Activated B cell treated with CpG ODN at 0.5 μM for 24 hours (primary cell): ENCODE measurements at regions not wholly inside any gene's neighbourhood (a gene's known extent, or its start where the extent isn't known, plus 50 kb on each side); places are given as distances from the start of the nearest gene placed in this dataset.
"Not testable (repeated sequence)": the region's sequence is repeated elsewhere in the genome, so short reads cannot be mapped to it uniquely, and the experiment has no call there.

Experiments used
- ATAC-seq: fragments of 200-7000 bp; cut with Tn5 transposase; one replicate; pipeline ENCODE4 v1.10.0; 2021; ENCODE audit warnings: low read depth, mild to moderate bottlenecking, moderate library complexity
- CTCF ChIA-PET: fragments of 350-600 bp; sonication (Branson Sonifier 250); formaldehyde crosslinking; loops from one replicate; lab custom pipeline; 2021; ENCODE audit warnings: antibody characterized with exemption; lab: Charles Lee
- POLR2A ChIA-PET: fragments of 350-600 bp; sonication (Branson Sonifier 250); formaldehyde crosslinking; loops from one replicate; lab custom pipeline; 2021; ENCODE audit warnings: antibody characterized with exemption; lab: Charles Lee
- DNase-seq: peaks from one replicate; pipeline ENCODE4 v3.0.0; 2022
- H3K27ac Mint-ChIP-seq: one replicate; pipeline ENCODE4 v1.8.0; 2020; ENCODE audit warnings: mixed read lengths
- H3K27me3 Mint-ChIP-seq: one replicate; pipeline ENCODE4 v1.8.0; 2021; ENCODE audit warnings: mixed read lengths
- H3K36me3 Mint-ChIP-seq: one replicate; pipeline ENCODE4 v1.8.0; 2021; ENCODE audit warnings: low read depth, mixed read lengths
- H3K4me1 Mint-ChIP-seq: one replicate; pipeline ENCODE4 v1.8.0; 2021; ENCODE audit warnings: mixed read lengths
- H3K4me3 Mint-ChIP-seq: one replicate; pipeline ENCODE4 v1.8.0; 2020; ENCODE audit warnings: mild to moderate bottlenecking, mixed read lengths
- H3K9me3 Mint-ChIP-seq: one replicate; pipeline ENCODE4 v1.8.0; 2020; ENCODE audit warnings: mixed read lengths
- CTCF ChIP-seq: fragments of 200-600 bp; IDR thresholded peaks from one replicate; pipeline ENCODE4 v1.8.0; 2022; ENCODE audit warnings: antibody characterized with exemption, mild to moderate bottlenecking
- intact Hi-C: fragments of 100-400 bp; cut with micrococcal nuclease; formaldehyde crosslinking; loops from one replicate; pipeline ENCODE4 v1.15.1; 2024

DNA sequence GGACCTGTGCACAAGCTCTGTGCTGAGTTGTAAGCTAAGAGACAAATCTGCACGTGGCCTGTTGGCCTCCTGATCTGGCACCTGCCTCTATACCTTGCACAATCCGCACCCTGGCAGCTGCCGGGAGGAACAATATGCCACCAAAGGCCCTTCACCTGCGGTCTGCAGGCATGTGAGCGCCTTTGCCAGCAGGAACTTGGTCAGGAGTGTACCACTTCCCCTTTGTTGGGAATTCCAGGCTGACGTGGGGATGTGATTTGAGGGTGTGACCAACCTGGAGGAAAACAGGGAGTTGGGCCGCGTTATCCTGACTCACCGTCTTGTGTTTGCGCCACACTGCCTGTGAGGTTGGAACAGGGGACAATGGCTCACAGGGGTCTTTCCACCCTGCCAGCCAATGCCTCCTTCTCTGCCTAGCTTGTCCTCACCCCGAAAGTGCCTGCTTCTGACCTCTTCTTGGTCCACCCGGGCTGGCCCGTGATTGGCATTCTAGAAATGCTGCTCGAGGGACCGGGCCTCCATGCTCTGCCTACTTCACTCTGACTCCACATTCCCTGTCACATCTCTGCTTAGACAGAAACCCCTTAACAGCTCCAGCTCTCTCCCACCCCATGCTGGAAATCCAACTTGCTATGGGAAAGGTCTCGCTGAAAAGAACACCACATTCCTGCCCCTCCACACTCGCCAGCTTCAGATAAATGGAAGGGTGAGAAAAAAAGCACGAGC, 67.1 kb upstream of the MAP4K4 start:
- intact Hi-C loops: no loop called here
- H3K4me3 Mint-ChIP-seq: no peak overlapping the region
- H3K9me3 Mint-ChIP-seq: peaks cover 4% of the 10 kb centered on the region
- ATAC-seq (no peak), DNase-seq (no peak)
- no peak overlapping the region for H3K27ac Mint-ChIP-seq
- H3K27me3 Mint-ChIP-seq: no peaks in the 10 kb centered on the region
- H3K4me1 Mint-ChIP-seq: peaks cover 17% of the 10 kb centered on the region
- no peaks in the 10 kb centered on the region for H3K36me3 Mint-ChIP-seq
- TF ChIP-seq CTCF: no peak
- ChIA-PET POLR2A (interaction anchor here (0.6 to 0.7 kb wide), 2 partner anchors 17 to 74 kb away, joined by 4 to 9 read pairs; no protein-coding TSS in a partner anchor), CTCF (no interaction called here)

GRCh38 chr2:101628030-101628392, 69.5 kb upstream of the MAP4K4 start:
- H3K27ac Mint-ChIP-seq: peak overlapping the region; percentile 73
- DNase-seq: no peak
- ChIA-PET CTCF (no interaction called here), POLR2A (interaction anchor here (1.0 kb wide), 1 partner anchor 89 kb away, joined by 3 read pairs; no protein-coding TSS in a partner anchor)
- H3K4me3 Mint-ChIP-seq: no peak overlapping the region
- intact Hi-C loops: loop anchor here (10.0 kb wide), 2 partner anchors 287 to 1233 kb away; no protein-coding TSS in a partner anchor
- H3K27me3 Mint-ChIP-seq: no peaks in the 10 kb centered on the region
- H3K4me1 Mint-ChIP-seq: peaks cover 40% of the 10 kb centered on the region
- peaks cover 4% of the 10 kb centered on the region for H3K9me3 Mint-ChIP-seq
- no peak for ATAC-seq
- H3K36me3 Mint-ChIP-seq: no peaks in the 10 kb centered on the region
- no peak for TF ChIP-seq CTCF

- H3K36me3 Mint-ChIP-seq: no peaks in the 10 kb centered on the region
- no peak overlapping the region for H3K4me3 Mint-ChIP-seq
- H3K27ac Mint-ChIP-seq: peak overlapping the region; percentile 73
- no peaks in the 10 kb centered on the region for H3K27me3 Mint-ChIP-seq
- H3K9me3 Mint-ChIP-seq: peaks cover 4% of the 10 kb centered on the region
- H3K4me1 Mint-ChIP-seq: peaks cover 45% of the 10 kb centered on the region
- intact Hi-C loops: loop anchor here (10.0 kb wide), 2 partner anchors 287 to 1233 kb away; no protein-coding TSS in a partner anchor
- ATAC-seq (no peak), DNase-seq (no peak)
- ChIA-PET POLR2A (interaction anchor here (1.0 kb wide), 1 partner anchor 90 kb away, joined by 3 read pairs; no protein-coding TSS in a partner anchor), CTCF (no interaction called here)
- TF ChIP-seq CTCF: no peak
These were observed 70.0 kb upstream of the MAP4K4 start for GRCh38 chr2:101627285-101628029.

GRCh38 chr2:101625814-101626213, 71.7 kb upstream of the MAP4K4 start:
- CTCF ChIA-PET, H3K27me3 Mint-ChIP-seq, H3K36me3 Mint-ChIP-seq, DNase-seq, ATAC-seq, H3K9me3 Mint-ChIP-seq: not testable (repeated sequence)
- peak overlapping the region; percentile 95 for H3K27ac Mint-ChIP-seq
- intact Hi-C loops: loop anchor here (10.0 kb wide), 2 partner anchors 289 to 1231 kb away; no protein-coding TSS in a partner anchor
- H3K4me1 Mint-ChIP-seq: peaks cover 60% of the 10 kb centered on the region
- peak overlapping the region; percentile 53 for H3K4me3 Mint-ChIP-seq
- POLR2A ChIA-PET: interaction anchor here (0.8 to 5.2 kb wide), 5 partner anchors 8 to 203 kb away, joined by 3 to 106 read pairs (median 9); partner anchors contain the start of gene MAP4K4

DNA sequence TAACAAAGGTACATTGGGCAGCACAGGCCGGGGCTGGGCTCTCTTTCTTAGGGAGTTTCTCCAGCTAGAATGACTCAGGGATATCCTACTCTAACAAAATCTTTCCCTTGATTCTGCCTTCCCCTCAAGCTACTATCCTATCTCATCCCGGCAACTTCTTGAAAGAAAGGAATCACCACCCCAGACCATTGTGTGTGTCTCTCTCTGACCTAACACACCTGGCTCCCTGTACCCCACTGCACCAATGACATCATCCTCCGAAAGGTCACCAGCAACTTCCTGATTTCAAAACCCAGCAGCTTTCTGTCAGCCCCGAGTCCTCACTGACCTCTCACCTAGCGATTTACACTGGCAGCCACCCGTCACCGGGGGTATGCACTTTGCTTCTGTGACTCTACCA, 72.1 kb upstream of the MAP4K4 start:
- no peaks in the 10 kb centered on the region for H3K36me3 Mint-ChIP-seq
- DNase-seq (peak; percentile 34), ATAC-seq (peak; percentile 32)
- CTCF ChIA-PET: no interaction called here
- POLR2A ChIA-PET: interaction anchor here (0.8 to 5.2 kb wide), 6 partner anchors 9 to 203 kb away, joined by 3 to 106 read pairs (median 8); partner anchors contain the start of gene MAP4K4
- no peak for TF ChIP-seq CTCF
- H3K27me3 Mint-ChIP-seq: no peaks in the 10 kb centered on the region
- H3K4me1 Mint-ChIP-seq: peaks cover 63% of the 10 kb centered on the region
- peaks cover 4% of the 10 kb centered on the region for H3K9me3 Mint-ChIP-seq
- intact Hi-C loops: loop anchor here (10.0 kb wide), 2 partner anchors 289 to 1231 kb away; no protein-coding TSS in a partner anchor
- H3K4me3 Mint-ChIP-seq: peak overlapping the region; percentile 53
- peak overlapping the region; percentile 95 for H3K27ac Mint-ChIP-seq
